ENCODE measurements at regions not wholly inside any gene's neighbourhood (a gene's known extent, or its start where the extent isn't known, plus 50 kb on each side); places are given as distances from the start of the nearest gene placed in this dataset.

DNA sequence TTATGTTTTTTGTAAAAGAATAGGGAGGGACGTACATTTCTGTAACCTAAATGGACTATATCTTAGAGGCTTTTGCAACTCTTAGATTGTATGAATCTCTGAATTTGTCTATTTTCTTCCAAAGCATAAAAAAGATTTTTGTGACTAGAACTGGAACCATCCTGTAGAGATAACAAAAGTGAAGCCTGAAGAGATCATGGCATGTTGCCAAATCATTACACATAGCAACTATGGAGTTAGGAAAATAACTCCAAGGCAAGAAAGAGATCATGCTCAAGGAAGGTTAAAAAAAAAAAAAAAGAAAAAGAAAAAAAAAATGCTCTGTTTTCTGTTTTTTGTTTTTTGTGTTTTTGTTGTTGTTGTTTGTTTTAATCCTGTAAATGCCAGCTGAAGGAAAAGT lies 567.7 kb upstream of the ZWINT start:
- TF ChIP-seq, protein P1, sequence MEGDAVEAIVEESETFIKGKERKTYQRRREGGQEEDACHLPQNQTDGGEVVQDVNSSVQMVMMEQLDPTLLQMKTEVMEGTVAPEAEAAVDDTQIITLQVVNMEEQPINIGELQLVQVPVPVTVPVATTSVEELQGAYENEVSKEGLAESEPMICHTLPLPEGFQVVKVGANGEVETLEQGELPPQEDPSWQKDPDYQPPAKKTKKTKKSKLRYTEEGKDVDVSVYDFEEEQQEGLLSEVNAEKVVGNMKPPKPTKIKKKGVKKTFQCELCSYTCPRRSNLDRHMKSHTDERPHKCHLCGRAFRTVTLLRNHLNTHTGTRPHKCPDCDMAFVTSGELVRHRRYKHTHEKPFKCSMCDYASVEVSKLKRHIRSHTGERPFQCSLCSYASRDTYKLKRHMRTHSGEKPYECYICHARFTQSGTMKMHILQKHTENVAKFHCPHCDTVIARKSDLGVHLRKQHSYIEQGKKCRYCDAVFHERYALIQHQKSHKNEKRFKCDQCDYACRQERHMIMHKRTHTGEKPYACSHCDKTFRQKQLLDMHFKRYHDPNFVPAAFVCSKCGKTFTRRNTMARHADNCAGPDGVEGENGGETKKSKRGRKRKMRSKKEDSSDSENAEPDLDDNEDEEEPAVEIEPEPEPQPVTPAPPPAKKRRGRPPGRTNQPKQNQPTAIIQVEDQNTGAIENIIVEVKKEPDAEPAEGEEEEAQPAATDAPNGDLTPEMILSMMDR (IDR thresholded peaks at IDR 0.05) = no peak

DNA sequence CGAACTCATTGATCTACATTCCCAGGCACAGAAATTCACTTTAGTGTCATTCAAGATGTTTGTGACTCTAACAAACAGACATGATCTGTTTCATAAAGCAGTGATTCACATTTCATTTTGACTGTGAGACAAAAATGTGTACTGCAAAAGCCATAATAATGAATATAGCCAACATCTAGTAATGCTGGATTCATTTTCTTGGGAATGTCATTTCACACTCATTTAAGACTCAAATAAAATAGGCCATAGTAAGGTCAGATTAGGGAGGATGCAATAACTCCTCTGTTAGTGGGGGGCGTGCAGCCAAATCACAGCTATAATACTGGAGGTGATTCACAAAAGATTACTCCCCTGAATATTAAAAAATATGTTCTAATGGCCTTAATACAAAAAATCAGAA lies 566.6 kb upstream of the ZWINT start:
- intact Hi-C loops (cut with micrococcal nuclease) = no loop called here
- DNase-seq = no peak
- no peak overlapping the region for H3K27ac Mint-ChIP-seq
- TF ChIP-seq, protein P1 (IDR thresholded peaks at IDR 0.05) = no peak
- ATAC-seq = no peak
- H3K27me3 Mint-ChIP-seq = no peaks in the 10 kb centered on the region
- H3K4me3 Mint-ChIP-seq = no peak overlapping the region
- H3K36me3 Mint-ChIP-seq (ENCODE audit: low read depth) = no peaks in the 10 kb centered on the region
- CTCF ChIA-PET = no interaction called here
- H3K9me3 Mint-ChIP-seq = peaks cover 13% of the 10 kb centered on the region
- POLR2A ChIA-PET = no interaction called here
- no peaks in the 10 kb centered on the region for H3K4me1 Mint-ChIP-seq (ENCODE audit: low read depth)

More for the DNA sequence above, 567.7 kb upstream of the ZWINT start:
- DNase-seq (no peak), ATAC-seq (no peak)
- H3K9me3 Mint-ChIP-seq = peaks cover 11% of the 10 kb centered on the region
- ChIA-PET CTCF (no interaction called here), POLR2A (no interaction called here)
- H3K27me3 Mint-ChIP-seq = no peaks in the 10 kb centered on the region
- no peak overlapping the region for H3K27ac Mint-ChIP-seq
- H3K36me3 Mint-ChIP-seq (ENCODE audit: low read depth) = no peaks in the 10 kb centered on the region
- intact Hi-C loops (cut with micrococcal nuclease) = no loop called here
- H3K4me1 Mint-ChIP-seq (ENCODE audit: low read depth) = no peaks in the 10 kb centered on the region
- no peak overlapping the region for H3K4me3 Mint-ChIP-seq

DNA sequence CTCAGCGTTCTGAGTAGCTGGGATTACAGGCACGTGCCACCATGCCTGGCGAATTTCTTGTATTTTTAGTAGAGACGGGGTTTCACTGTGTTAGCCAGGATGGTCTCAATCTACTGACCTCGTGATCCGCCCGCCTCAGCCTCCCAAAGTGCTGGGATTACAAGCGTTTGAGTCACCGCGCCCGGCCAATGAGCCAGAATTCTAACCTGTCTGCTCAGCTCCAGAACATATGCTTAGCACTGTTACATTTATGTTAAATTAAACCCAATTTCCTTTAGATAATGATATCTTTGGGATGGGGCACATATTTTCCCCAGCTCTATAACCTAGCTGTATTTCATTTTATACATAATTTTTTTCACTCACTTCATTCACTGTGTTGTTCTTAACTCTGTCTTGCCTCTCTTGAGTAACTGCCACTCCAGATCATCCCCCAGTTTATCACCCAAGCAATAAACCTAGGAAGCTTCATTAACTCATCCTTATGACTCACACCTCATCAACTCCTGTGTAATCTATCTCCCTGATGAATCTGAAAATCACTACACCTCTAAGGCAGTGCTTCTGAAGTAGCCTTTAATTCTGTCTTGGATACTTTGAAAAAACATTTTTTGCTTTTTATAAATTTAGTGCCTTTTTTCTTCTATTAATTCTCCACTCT lies 559.7 kb upstream of the ZWINT start:
- Mint-ChIP-seq H3K36me3 (ENCODE audit: low read depth) (no peaks in the 10 kb centered on the region), H3K27ac (no peak overlapping the region), H3K27me3 (no peaks in the 10 kb centered on the region), H3K4me3 (no peak overlapping the region), H3K9me3 (peaks cover 17% of the 10 kb centered on the region), H3K4me1 (ENCODE audit: low read depth) (no peaks in the 10 kb centered on the region)
- CTCF ChIA-PET = no interaction called here
- DNase-seq (no peak), ATAC-seq (no peak)
- POLR2A ChIA-PET = no interaction called here
- intact Hi-C loops (cut with micrococcal nuclease) = no loop called here
- TF ChIP-seq, protein P1 (IDR thresholded peaks at IDR 0.05) = no peak

DNA sequence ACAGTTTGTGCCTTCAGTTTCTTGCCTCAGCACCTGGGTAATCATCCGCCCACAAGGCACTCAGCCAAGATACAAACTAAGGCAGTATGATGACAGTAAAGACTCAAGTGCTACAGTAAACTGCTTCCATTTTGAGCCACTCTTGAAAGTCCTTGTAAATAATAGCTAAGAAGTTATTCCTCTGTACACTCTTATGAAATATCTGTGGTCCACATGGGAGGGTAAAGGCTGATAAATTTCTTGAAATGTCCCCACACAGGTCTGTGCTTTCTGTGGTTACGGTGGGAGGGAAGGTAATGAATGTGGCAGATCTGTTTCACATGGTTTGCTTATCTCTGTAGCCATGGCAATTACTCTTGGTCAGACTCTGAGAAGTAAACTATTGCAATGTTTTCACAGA lies 551.0 kb upstream of the ZWINT start:
- TF ChIP-seq, protein P1 (IDR thresholded peaks at IDR 0.05) = no peak
- no peaks in the 10 kb centered on the region for H3K36me3 Mint-ChIP-seq (ENCODE audit: low read depth)
- H3K4me3 Mint-ChIP-seq = no peak overlapping the region
- H3K27me3 Mint-ChIP-seq = no peaks in the 10 kb centered on the region
- ChIA-PET POLR2A (no interaction called here), CTCF (no interaction called here)
- H3K9me3 Mint-ChIP-seq = peaks cover 8% of the 10 kb centered on the region
- no peak for ATAC-seq
- no peak for DNase-seq
- H3K27ac Mint-ChIP-seq = no peak overlapping the region
- H3K4me1 Mint-ChIP-seq (ENCODE audit: low read depth) = no peaks in the 10 kb centered on the region
- intact Hi-C loops (cut with micrococcal nuclease) = no loop called here

DNA sequence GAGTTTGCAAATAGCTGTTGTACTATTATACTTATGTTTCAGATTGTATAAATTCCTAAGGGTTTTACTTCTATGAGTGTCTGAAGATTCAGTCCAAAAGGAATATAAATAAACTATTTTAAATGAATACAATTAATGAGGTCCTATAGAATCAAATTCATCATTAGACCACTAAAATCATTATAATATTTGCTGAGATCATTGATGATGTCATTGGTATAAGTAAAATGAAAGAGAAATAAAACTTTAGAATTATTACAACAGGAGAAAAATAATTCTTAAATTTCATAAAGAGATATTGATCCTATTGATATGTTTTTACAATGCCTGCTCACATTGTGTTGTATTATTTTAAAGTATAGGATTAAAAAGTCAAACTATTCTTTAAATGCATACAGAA lies 544.0 kb upstream of the ZWINT start:
- POLR2A ChIA-PET = no interaction called here
- Mint-ChIP-seq H3K9me3 (peaks cover 4% of the 10 kb centered on the region), H3K4me1 (ENCODE audit: low read depth) (no peaks in the 10 kb centered on the region), H3K27me3 (no peaks in the 10 kb centered on the region), H3K4me3 (no peak overlapping the region), H3K27ac (no peak overlapping the region), H3K36me3 (ENCODE audit: low read depth) (no peaks in the 10 kb centered on the region)
- CTCF ChIA-PET = no interaction called here
- TF ChIP-seq, protein P1 (IDR thresholded peaks at IDR 0.05) = no peak
- intact Hi-C loops (cut with micrococcal nuclease) = no loop called here
- DNase-seq (no peak), ATAC-seq (no peak)

Measured in activated CD8-positive, alpha-beta T cell treated with anti-CD3 and anti-CD28 coated beads for 36 hours (primary cell).